ENCODE measurements at regions not wholly inside any gene's neighbourhood (a gene's known extent, or its start where the extent isn't known, plus 50 kb on each side); places are given as distances from the start of the nearest gene placed in this dataset.

- no peak for DNase-seq
These were observed 54.5 kb upstream of the PLXNA2 start for GRCh38 chr1:208298593-208299269.

- no peak for DNase-seq
These were observed 56.0 kb upstream of the PLXNA2 start for GRCh38 chr1:208300084-208300770.

GRCh38 chr1:208302699-208303238, 58.6 kb upstream of the PLXNA2 start:
- no peak for DNase-seq

- no peak for DNase-seq
These were observed 59.8 kb upstream of the PLXNA2 start for GRCh38 chr1:208303743-208304712.

- DNase-seq = no peak
These were observed 64.0 kb upstream of the PLXNA2 start for GRCh38 chr1:208308221-208308620.

GRCh38 chr1:208309771-208310170, 65.6 kb upstream of the PLXNA2 start:
- no peak for DNase-seq

- DNase-seq = no peak
These were observed 68.5 kb upstream of the PLXNA2 start for GRCh38 chr1:208312706-208313105.

- DNase-seq = no peak
These were observed 70.2 kb upstream of the PLXNA2 start for GRCh38 chr1:208314431-208314830.

- DNase-seq = no peak
These were observed 74.1 kb upstream of the PLXNA2 start for GRCh38 chr1:208318150-208318734.

- DNase-seq = no peak
These were observed 79.8 kb upstream of the PLXNA2 start for GRCh38 chr1:208324005-208324404.

- no peak for DNase-seq
These were observed 81.8 kb upstream of the PLXNA2 start for GRCh38 chr1:208326033-208326432.

GRCh38 chr1:208329300-208329699, 85.1 kb upstream of the PLXNA2 start:
- DNase-seq = no peak

GRCh38 chr1:208332036-208332773, 88.0 kb upstream of the PLXNA2 start:
- no peak for DNase-seq

GRCh38 chr1:208332774-208333126, 88.6 kb upstream of the PLXNA2 start:
- DNase-seq = no peak

- no peak for DNase-seq
These were observed 89.5 kb upstream of the PLXNA2 start for GRCh38 chr1:208333676-208334075.

GRCh38 chr1:208335371-208336136, 91.4 kb upstream of the PLXNA2 start:
- no peak for DNase-seq

GRCh38 chr1:208336137-208336518, 91.9 kb upstream of the PLXNA2 start:
- no peak for DNase-seq

GRCh38 chr1:208339911-208340310, 95.7 kb upstream of the PLXNA2 start:
- DNase-seq = no peak

GRCh38 chr1:208343226-208343625, 99.0 kb upstream of the PLXNA2 start:
- DNase-seq = no peak

- no peak for DNase-seq
These were observed 100.1 kb upstream of the PLXNA2 start for GRCh38 chr1:208344202-208344857.

- DNase-seq = no peak
These were observed 103.0 kb upstream of the PLXNA2 start for GRCh38 chr1:208347191-208347590.
